Activated T-helper 1 cell treated with Interleukin-2 at 50 U/mL for 16 hours (primary cell): ENCODE measurements at regions not wholly inside any gene's neighbourhood (a gene's known extent, or its start where the extent isn't known, plus 50 kb on each side); places are given as distances from the start of the nearest gene placed in this dataset.

Experiments used
- DNase-seq: peaks from one replicate; pipeline ENCODE4 v3.0.0-alpha.2; 2020; ENCODE audit warnings: low read depth

- DNase-seq, result no peak
Observed at GRCh38 chr2:240346015-240346752, 89.3 kb upstream of the GPC1 start.

DNA sequence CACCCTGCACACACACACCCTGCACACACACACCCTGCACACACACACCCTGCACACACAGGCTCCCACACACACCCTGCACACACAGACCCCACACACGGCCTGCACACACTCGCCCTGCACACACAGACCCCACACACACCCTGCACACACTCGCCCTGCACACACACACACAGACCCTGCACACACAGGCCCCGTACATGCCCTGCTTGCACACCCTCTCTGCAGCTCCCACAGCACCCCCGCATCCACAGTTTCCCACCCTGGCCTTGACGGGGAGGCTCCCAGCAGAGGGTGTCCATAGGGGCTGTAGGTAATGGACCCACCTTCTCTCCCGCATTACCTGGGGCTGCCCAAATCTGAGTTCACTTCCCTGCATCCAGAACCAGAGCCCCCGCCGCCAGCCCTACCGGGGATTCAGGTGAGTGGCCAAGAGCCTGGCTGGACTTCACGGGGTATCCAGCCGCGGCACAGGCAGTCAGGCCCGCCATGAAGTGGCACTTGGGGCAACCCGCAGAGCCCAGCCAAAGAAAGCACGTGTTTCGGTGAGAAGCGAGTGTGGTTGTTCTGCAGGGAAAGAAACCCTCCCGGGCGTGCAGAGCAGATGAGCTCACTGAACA, 88.6 kb upstream of the GPC1 start:
- DNase-seq, result no peak

- DNase-seq, result no peak
Observed at GRCh38 chr2:240347373-240347940, 88.0 kb upstream of the GPC1 start.

DNA sequence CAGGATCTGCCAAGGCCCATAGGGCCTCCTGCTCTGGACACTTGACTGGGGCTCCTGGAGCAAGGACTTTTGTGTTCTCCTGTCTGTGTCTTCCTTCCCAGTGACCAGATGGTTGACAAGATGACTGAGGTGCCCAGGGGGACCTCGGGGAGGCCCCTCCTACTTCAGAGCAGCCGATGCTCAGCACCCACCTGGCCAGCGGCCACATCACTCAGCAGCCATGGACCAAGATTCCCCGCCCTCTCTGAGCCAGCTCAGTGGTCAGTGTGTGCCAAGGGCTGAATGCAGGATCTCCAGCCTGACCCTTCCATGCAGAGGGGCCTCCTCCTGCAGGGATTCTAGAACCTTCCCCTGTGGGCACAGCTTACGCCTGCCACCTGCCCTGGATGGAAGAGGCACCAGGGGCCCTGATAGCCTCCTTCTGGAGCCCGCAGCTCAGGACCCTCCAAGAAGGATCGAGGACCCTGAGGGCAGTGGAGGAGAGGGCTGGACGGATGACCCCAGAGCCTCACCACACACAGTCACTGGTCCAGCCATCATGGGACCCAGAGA, 87.4 kb upstream of the GPC1 start:
- DNase-seq, result no peak

DNA sequence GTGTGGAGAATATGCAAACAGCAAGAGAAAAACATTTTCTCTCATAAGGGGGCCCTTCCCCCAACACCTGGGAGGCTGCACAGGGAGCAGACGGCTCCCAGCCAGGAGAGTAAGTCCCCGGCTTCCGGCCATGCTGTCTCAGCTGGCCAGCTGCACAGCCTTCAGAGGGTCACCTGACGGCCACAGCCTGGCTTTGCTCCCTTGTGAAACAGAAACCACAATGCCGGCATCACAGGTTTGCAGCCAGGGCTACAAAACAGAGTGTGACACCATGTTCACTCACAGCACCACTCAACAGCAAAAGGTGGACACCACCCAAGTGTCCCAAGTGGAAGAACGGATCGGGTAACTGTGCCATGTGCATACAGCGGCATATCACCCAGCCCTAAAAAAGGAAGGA, 86.9 kb upstream of the GPC1 start:
- DNase-seq, result no peak

- DNase-seq, result no peak
Observed at GRCh38 chr2:240349133-240350005, 86.1 kb upstream of the GPC1 start.

DNA sequence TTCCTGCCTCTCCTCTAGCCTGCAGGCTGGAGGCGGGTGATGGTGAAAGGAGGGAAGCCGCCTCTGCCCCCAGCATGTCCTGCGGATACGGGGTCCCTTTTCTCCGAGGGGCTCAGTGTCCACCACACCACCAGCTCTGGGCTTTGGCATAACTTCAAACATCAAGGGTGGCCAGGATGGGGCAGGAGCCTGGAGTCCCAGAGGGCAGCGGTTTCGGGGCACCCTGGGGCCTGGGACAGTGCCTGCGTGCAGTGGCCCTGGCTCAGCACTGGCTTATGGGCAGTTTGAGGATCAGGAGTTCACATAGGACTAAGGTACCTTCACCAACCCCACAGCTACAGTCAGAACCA, 85.5 kb upstream of the GPC1 start:
- no peak for DNase-seq

DNA sequence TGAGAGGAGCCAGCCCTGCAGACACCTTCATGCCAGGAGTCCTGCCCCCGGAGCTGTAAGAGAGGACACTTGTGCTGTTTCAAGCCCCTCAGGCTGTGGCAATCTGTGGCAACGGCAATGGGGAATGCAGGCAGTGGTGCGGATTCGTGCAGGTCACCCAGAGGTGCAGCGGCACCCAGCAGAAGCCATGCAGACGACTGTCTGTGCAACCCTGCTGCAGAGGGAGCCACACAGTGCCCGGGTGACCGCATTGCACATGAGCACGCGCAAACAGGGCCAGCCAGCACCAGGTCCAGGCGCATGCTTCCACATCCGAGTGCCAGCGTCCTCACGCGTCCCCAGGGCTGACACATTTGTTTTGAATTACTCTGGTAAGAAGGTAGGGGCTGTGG, 84.8 kb upstream of the GPC1 start:
- DNase-seq, result no peak

DNA sequence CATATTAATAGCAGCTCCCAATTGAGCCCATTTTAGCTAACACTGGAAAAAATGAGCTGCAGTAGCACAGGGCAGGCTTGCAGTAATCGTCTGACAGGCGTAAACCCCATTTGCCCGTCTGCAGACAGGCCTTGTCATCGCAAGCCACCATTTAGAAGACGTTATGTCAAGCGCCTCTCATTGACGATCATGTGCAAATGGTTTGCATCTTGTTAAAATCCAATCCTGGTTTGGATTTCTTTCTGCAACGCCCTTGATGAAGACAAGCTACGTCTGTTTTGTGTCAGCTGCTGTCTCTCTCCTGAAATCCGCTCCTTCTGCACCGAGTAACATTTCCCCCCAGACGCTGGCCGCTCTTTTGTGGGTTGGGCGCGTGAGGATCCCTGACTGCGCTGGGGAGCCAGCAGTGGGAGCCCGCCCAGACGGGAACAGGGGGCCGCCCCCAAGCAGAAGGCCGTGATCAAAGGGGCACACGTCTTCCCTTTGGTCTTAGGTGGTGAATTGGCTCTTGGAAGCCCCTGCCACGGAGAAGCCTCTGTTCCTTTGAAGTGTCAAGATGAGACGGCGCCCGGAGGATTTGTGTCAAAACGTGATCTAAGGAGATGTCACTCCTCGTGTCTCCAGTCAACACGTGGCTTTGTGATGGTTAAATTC, 84.2 kb upstream of the GPC1 start:
- DNase-seq, result no peak

DNA sequence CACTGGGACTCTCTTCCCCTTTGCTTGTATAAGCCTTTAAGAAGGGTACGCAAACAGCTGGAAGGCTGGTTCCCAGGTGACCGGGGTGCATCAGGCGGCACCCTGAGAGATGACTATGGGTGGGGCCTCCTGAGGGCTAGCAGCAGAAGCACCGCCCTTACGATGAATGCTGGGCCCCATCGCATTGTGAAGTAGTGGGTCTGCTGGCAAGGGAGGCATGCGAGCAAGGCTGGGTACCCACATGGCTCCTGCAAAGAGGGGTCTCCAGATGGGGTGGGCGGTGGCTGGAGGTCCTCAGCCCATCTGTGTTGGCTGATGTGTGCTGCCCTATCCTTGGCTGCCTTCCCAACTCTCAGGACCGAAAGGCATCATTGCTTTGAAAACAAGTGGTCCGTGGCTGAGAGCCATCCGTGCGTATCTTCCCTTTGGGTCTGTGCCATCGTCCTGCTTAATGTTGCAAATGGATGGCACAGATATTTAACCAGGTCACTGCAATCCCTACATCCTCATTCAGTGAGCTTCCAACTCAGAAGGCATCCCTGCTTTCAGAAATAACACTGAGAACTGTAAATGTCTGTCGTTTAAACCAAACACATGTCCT, 83.5 kb upstream of the GPC1 start:
- no peak for DNase-seq

- DNase-seq, result no peak
Observed at GRCh38 chr2:240353086-240353798, 82.2 kb upstream of the GPC1 start.

- no peak for DNase-seq
Observed at GRCh38 chr2:240353944-240354343, 81.5 kb upstream of the GPC1 start.

GRCh38 chr2:240355001-240355891, 80.2 kb upstream of the GPC1 start:
- DNase-seq, result no peak

DNA sequence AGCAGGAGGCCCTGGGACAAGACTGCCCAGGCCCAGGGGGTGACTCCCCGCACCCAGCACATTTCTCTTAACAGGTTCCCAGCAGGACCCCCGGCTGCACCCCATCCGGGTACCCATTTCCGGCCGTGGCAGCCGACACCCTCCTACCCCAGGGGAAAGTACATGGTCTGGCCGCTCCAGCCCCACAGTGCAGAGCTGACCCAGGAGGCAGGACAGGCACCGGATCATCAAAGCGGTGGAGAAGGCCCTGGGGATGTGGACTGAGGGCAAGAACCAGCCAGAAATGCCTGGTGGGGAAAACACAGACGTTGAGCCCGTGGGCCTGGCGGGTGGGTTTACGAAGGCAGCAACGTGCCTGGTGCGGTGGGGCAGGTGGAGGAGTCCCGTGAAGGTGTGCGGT, 79.5 kb upstream of the GPC1 start:
- DNase-seq, result no peak

- no peak for DNase-seq
Observed at GRCh38 chr2:240356700-240357640, 78.5 kb upstream of the GPC1 start.

GRCh38 chr2:240357641-240358012, 77.8 kb upstream of the GPC1 start:
- no peak for DNase-seq

DNA sequence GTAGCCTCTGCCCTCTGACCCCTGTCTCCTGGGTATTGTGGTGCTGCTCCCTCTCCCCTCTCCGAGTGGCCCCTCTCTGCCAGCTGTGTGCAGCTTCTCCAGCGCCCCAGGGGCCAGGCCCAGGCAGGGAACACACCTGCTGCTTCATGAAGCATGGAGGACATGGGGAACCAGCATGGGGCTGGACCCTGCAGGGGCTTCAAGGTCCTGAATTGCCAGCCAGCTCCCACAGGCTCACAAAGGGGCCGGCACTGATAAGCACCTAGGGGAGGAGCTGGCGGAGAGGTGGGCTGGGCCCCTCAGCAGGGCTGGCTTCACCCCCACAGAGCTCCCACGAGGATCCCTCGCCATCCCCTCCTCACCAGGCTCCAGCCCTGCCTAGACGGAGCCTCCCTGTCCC, 77.4 kb upstream of the GPC1 start:
- no peak for DNase-seq

- no peak for DNase-seq
Observed at GRCh38 chr2:240358821-240359397, 76.6 kb upstream of the GPC1 start.
